AG04449 (cell line): ENCODE measurements at regions not wholly inside any gene's neighbourhood (a gene's known extent, or its start where the extent isn't known, plus 50 kb on each side); places are given as distances from the start of the nearest gene placed in this dataset.
"Not testable (repeated sequence)": the region's sequence is repeated elsewhere in the genome, so short reads cannot be mapped to it uniquely, and the experiment has no call there.

Experiments
- CTCF ChIA-PET: fragments of 350-600 bp; formaldehyde crosslinking; extraction: SDS; loops from one replicate; lab custom pipeline; 2021; ENCODE audit warnings: antibody characterized with exemption; lab: Yijun Ruan, JAX
- POLR2A ChIA-PET: fragments of 400-600, 350-600 bp; formaldehyde crosslinking; extraction: SDS; loops from one replicate; lab custom pipeline; 2020; ENCODE audit warnings: antibody characterized with exemption, inconsistent platforms; lab: Yijun Ruan, JAX
- DNase-seq: peaks from one replicate; pipeline ENCODE4 v3.0.0-alpha.2; 2010; ENCODE audit warnings: low read depth, low spot score
- H3K4me3 ChIP-seq: 2 replicates; pipeline ENCODE4 v1.5.1; 2011; ENCODE audit warnings: low read depth, mild to moderate bottlenecking, control low read depth, low read length
- CTCF ChIP-seq: IDR thresholded peaks from one replicate; pipeline ENCODE4 v1.5.1; 2011; ENCODE audit warnings: mild to moderate bottlenecking, moderate library complexity, low read length, control low read depth, inconsistent platforms; ENCODE audit not compliant: insufficient read depth; ENCODE audit errors: missing control alignments

- ChIA-PET POLR2A (no interaction called here), CTCF (no interaction called here)
- TF ChIP-seq CTCF: no peak
- H3K4me3 ChIP-seq: no peak overlapping the region
- DNase-seq: no peak
Observed at GRCh38 chr12:113710216-113710615, 238.5 kb upstream of the LHX5 start.

- no peak for TF ChIP-seq CTCF
- ChIA-PET CTCF (no interaction called here), POLR2A (no interaction called here)
- no peak for DNase-seq
- no peak overlapping the region for H3K4me3 ChIP-seq
Observed at GRCh38 chr12:113709456-113709855, 237.8 kb upstream of the LHX5 start.

- DNase-seq: no peak
- TF ChIP-seq CTCF: no peak
- CTCF ChIA-PET: no interaction called here
- no peak overlapping the region for H3K4me3 ChIP-seq
- POLR2A ChIA-PET: no interaction called here
Observed at GRCh38 chr12:113702836-113703235, 231.2 kb upstream of the LHX5 start.

GRCh38 chr12:113702276-113702675, 230.6 kb upstream of the LHX5 start:
- DNase-seq: no peak
- no peak overlapping the region for H3K4me3 ChIP-seq
- ChIA-PET CTCF (no interaction called here), POLR2A (no interaction called here)
- TF ChIP-seq CTCF: no peak

GRCh38 chr12:113700943-113701342, 229.3 kb upstream of the LHX5 start:
- H3K4me3 ChIP-seq: no peak overlapping the region
- peak; percentile 23 for DNase-seq
- no peak for TF ChIP-seq CTCF
- ChIA-PET POLR2A (no interaction called here), CTCF (no interaction called here)

GRCh38 chr12:113699984-113700383, 228.3 kb upstream of the LHX5 start:
- CTCF ChIA-PET, H3K4me3 ChIP-seq, DNase-seq, POLR2A ChIA-PET: not testable (repeated sequence)

- TF ChIP-seq CTCF: no peak
- DNase-seq: no peak
- CTCF ChIA-PET: no interaction called here
- H3K4me3 ChIP-seq: no peak overlapping the region
- POLR2A ChIA-PET: no interaction called here
Observed at GRCh38 chr12:113698510-113698858, 226.8 kb upstream of the LHX5 start.
